ENCODE measurements at regions not wholly inside any gene's neighbourhood (a gene's known extent, or its start where the extent isn't known, plus 50 kb on each side); places are given as distances from the start of the nearest gene placed in this dataset.
"Not testable (repeated sequence)": the region's sequence is repeated elsewhere in the genome, so short reads cannot be mapped to it uniquely, and the experiment has no call there.

- DNase-seq = no peak
These were observed 221.8 kb upstream of the KLF3 start for GRCh38 chr4:38442073-38442788.

- no peak for DNase-seq
These were observed 214.4 kb upstream of the KLF3 start for GRCh38 chr4:38449506-38450174.

- DNase-seq = no peak
These were observed 212.0 kb upstream of the KLF3 start for GRCh38 chr4:38452009-38452408.

- no peak for DNase-seq
These were observed 211.5 kb upstream of the KLF3 start for GRCh38 chr4:38452542-38452941.

GRCh38 chr4:38453253-38453881, 210.6 kb upstream of the KLF3 start:
- no peak for DNase-seq

GRCh38 chr4:38454284-38454683, 209.7 kb upstream of the KLF3 start:
- no peak for DNase-seq

- no peak for DNase-seq
These were observed 208.7 kb upstream of the KLF3 start for GRCh38 chr4:38455092-38455862.

GRCh38 chr4:38456096-38456495, 207.9 kb upstream of the KLF3 start:
- DNase-seq = no peak

- no peak for DNase-seq
These were observed 202.7 kb upstream of the KLF3 start for GRCh38 chr4:38461342-38461741.

GRCh38 chr4:38462367-38463055, 201.5 kb upstream of the KLF3 start:
- DNase-seq = no peak

GRCh38 chr4:38463268-38463958, 200.6 kb upstream of the KLF3 start:
- DNase-seq = no peak

- DNase-seq = no peak
These were observed 199.7 kb upstream of the KLF3 start for GRCh38 chr4:38464328-38464727.

- DNase-seq = no peak
These were observed 197.6 kb upstream of the KLF3 start for GRCh38 chr4:38466401-38466800.

GRCh38 chr4:38467296-38467695, 196.7 kb upstream of the KLF3 start:
- DNase-seq = no peak

GRCh38 chr4:38468339-38468866, 195.6 kb upstream of the KLF3 start:
- DNase-seq = no peak

GRCh38 chr4:38469410-38469809, 194.6 kb upstream of the KLF3 start:
- DNase-seq = no peak

GRCh38 chr4:38470735-38471262, 193.2 kb upstream of the KLF3 start:
- no peak for DNase-seq

GRCh38 chr4:38482696-38483095, 181.3 kb upstream of the KLF3 start:
- no peak for DNase-seq

GRCh38 chr4:38483628-38484027, 180.4 kb upstream of the KLF3 start:
- not testable (repeated sequence) for DNase-seq

- DNase-seq = peak; percentile 68 to 70
These were observed 174.8 kb upstream of the KLF3 start for GRCh38 chr4:38489011-38489861.
